OCI-LY1 (cell line): ENCODE measurements at regions not wholly inside any gene's neighbourhood (a gene's known extent, or its start where the extent isn't known, plus 50 kb on each side); places are given as distances from the start of the nearest gene placed in this dataset.

Experiments used
- H2AFZ ChIP-seq: fragments of 200-600 bp; sonication (generic), shearing (Covaris generic); 2 replicates; pipeline ENCODE4 v1.6.0; 2014; ENCODE audit warnings: antibody characterized with exemption, mild to moderate bottlenecking, low read length
- H3F3A ChIP-seq: fragments of 200-600 bp; sonication (generic), shearing (Covaris generic); 2 replicates; pipeline ENCODE4 v1.6.0; 2014; ENCODE audit warnings: mild to moderate bottlenecking, antibody characterized with exemption, low read length, moderate library complexity; ENCODE audit not compliant: insufficient read depth
- H3K27ac ChIP-seq: fragments of 200-600 bp; sonication (generic); 2 replicates; pipeline ENCODE4 v1.5.1; 2014; ENCODE audit warnings: low read length, mixed run types, mild to moderate bottlenecking, low read depth; ENCODE audit not compliant: poor library complexity, severe bottlenecking
- H3K27me3 ChIP-seq: fragments of 200-600 bp; sonication (generic); 2 replicates; pipeline ENCODE4 v1.6.0; 2014; ENCODE audit warnings: antibody characterized with exemption, mild to moderate bottlenecking, low read length, moderate library complexity; ENCODE audit not compliant: insufficient read depth
- H3K36me3 ChIP-seq: fragments of 200-600 bp; sonication (generic); 2 replicates; pipeline ENCODE4 v1.6.1; 2014; ENCODE audit warnings: mild to moderate bottlenecking, antibody characterized with exemption, low read length, moderate library complexity, mixed read lengths; ENCODE audit not compliant: insufficient read depth
- H3K4me1 ChIP-seq: fragments of 200-600 bp; sonication (generic); 2 replicates; pipeline ENCODE4 v1.5.1; 2014; ENCODE audit warnings: mild to moderate bottlenecking, low read length, moderate library complexity; ENCODE audit not compliant: insufficient read depth, severe bottlenecking
- H3K4me2 ChIP-seq: fragments of 200-600 bp; sonication (generic), shearing (Covaris generic); 2 replicates; pipeline ENCODE4 v1.6.1; 2014; ENCODE audit warnings: low read length
- H3K4me3 ChIP-seq: fragments of 200-600 bp; sonication (generic); 2 replicates; pipeline ENCODE4 v1.5.1; 2014; ENCODE audit warnings: low read length, low read depth, mild to moderate bottlenecking, mixed read lengths; ENCODE audit not compliant: poor library complexity, severe bottlenecking
- H3K79me2 ChIP-seq: fragments of 200-600 bp; shearing (Covaris generic); 2 replicates; pipeline ENCODE4 v1.6.1; 2016; ENCODE audit warnings: mixed run types, low read length, mixed read lengths; ENCODE audit not compliant: insufficient read depth
- H3K9ac ChIP-seq: fragments of 200-600 bp; sonication (generic), shearing (Covaris generic); 2 replicates; pipeline ENCODE4 v1.6.1; 2014; ENCODE audit warnings: mild to moderate bottlenecking, low read length, mixed read lengths
- H3K9me2 ChIP-seq: fragments of 200-600 bp; sonication (generic), shearing (Covaris generic); 2 replicates; pipeline ENCODE4 v1.6.1; 2014; ENCODE audit warnings: low read depth, mild to moderate bottlenecking, low read length, mixed read lengths
- H3K9me3 ChIP-seq: fragments of 200-600 bp; shearing (Covaris generic); 2 replicates; pipeline ENCODE4 v1.6.1; 2014; ENCODE audit warnings: low read length, mixed read lengths
- H4K20me1 ChIP-seq: fragments of 200-600 bp; sonication (generic), shearing (Covaris generic); 2 replicates; pipeline ENCODE4 v1.6.0; 2016; ENCODE audit warnings: mild to moderate bottlenecking, low read length; ENCODE audit not compliant: insufficient read depth
- EZH2 ChIP-seq: fragments of 200-600 bp; sonication (generic), shearing (Covaris generic); IDR thresholded peaks from 2 replicates; pipeline ENCODE4 v1.8.0; 2017; ENCODE audit warnings: borderline replicate concordance, mixed run types, mild to moderate bottlenecking, antibody characterized with exemption, low read length, moderate library complexity, mixed read lengths
- TF ChIP-seq, protein P1 (sequence below): fragments of 200-600 bp; sonication (generic), shearing (Covaris generic); IDR thresholded peaks from 2 replicates; pipeline ENCODE4 v1.5.1; 2017; ENCODE audit warnings: mild to moderate bottlenecking, antibody characterized with exemption, low read length, moderate library complexity, mixed read lengths

- Histone ChIP-seq H3K4me3 (no peak overlapping the region), H3K9me2 (no peaks in the 10 kb centered on the region), H3K4me1 (no peaks in the 10 kb centered on the region), H3F3A (no peaks in the 10 kb centered on the region), H3K9me3 (peaks cover 9% of the 10 kb centered on the region), H3K36me3 (no peaks in the 10 kb centered on the region), H3K4me2 (no peak overlapping the region), H3K79me2 (no peaks in the 10 kb centered on the region), H4K20me1 (no peaks in the 10 kb centered on the region), H2AFZ (no peak overlapping the region), H3K27ac (no peak overlapping the region), H3K27me3 (no peaks in the 10 kb centered on the region), H3K9ac (no peak overlapping the region)
- no peak for TF ChIP-seq EZH2
- TF ChIP-seq, protein P1, sequence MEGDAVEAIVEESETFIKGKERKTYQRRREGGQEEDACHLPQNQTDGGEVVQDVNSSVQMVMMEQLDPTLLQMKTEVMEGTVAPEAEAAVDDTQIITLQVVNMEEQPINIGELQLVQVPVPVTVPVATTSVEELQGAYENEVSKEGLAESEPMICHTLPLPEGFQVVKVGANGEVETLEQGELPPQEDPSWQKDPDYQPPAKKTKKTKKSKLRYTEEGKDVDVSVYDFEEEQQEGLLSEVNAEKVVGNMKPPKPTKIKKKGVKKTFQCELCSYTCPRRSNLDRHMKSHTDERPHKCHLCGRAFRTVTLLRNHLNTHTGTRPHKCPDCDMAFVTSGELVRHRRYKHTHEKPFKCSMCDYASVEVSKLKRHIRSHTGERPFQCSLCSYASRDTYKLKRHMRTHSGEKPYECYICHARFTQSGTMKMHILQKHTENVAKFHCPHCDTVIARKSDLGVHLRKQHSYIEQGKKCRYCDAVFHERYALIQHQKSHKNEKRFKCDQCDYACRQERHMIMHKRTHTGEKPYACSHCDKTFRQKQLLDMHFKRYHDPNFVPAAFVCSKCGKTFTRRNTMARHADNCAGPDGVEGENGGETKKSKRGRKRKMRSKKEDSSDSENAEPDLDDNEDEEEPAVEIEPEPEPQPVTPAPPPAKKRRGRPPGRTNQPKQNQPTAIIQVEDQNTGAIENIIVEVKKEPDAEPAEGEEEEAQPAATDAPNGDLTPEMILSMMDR: no peak
Observed at GRCh38 chr17:12328204-12328603, 307.5 kb downstream of the MAP2K4 start.

DNA sequence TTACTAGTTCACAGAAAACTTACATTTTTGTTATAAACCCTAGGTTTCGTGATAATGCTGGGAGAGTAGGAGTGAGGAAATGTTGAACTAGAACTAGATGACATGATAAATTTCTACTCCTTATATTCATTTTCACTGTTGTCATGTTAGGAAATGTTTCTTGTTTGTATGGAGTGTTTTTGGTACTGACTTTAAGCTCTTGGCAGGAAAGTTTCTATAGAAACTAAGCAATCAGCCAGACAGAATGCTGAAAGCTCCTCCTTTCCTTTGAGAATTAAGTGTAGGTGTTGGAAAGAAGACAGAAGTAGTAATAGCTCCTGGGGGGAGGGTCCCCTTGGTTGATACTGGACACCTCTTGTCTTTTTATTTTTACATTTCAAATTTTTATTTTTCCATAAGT, 309.8 kb downstream of the MAP2K4 start:
- Histone ChIP-seq H4K20me1 (no peaks in the 10 kb centered on the region), H3K9ac (no peak overlapping the region), H3K79me2 (no peaks in the 10 kb centered on the region), H3K27me3 (no peaks in the 10 kb centered on the region), H3K4me2 (no peak overlapping the region), H3F3A (no peaks in the 10 kb centered on the region), H3K36me3 (no peaks in the 10 kb centered on the region), H3K4me1 (no peaks in the 10 kb centered on the region), H2AFZ (no peak overlapping the region), H3K9me2 (no peaks in the 10 kb centered on the region), H3K4me3 (no peak overlapping the region), H3K27ac (no peak overlapping the region), H3K9me3 (peaks cover 9% of the 10 kb centered on the region)
- TF ChIP-seq, protein P1: no peak
- TF ChIP-seq EZH2: no peak

DNA sequence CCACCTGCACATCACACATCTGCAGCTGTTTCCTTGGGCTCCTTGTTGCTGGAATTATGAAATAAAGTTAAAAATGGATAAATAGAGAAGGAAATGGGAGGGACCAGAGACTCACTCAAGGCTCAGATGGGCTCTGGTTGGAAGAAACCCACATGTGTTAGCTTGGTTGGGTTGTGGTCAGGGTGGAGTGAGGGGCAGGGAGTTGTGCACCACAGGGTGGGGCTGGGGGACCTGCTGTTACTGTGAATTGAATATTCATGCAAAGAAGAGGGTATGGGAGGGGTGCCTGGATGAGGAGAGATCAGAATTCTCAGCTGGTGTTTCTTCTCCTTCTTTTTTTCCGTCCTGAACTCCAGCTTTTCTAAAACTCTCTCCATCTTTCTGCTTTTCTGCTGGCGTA, 320.7 kb downstream of the MAP2K4 start:
- no peaks in the 10 kb centered on the region for H3K79me2 ChIP-seq
- TF ChIP-seq, protein P1: no peak
- TF ChIP-seq EZH2: no peak
- H3K9me3 ChIP-seq: no peaks in the 10 kb centered on the region
- no peaks in the 10 kb centered on the region for H3K27me3 ChIP-seq
- no peaks in the 10 kb centered on the region for H3F3A ChIP-seq
- H3K9ac ChIP-seq: no peak overlapping the region
- H3K4me3 ChIP-seq: no peak overlapping the region
- no peaks in the 10 kb centered on the region for H3K9me2 ChIP-seq
- H3K27ac ChIP-seq: no peak overlapping the region
- no peaks in the 10 kb centered on the region for H3K36me3 ChIP-seq
- H2AFZ ChIP-seq: no peak overlapping the region
- H3K4me1 ChIP-seq: no peaks in the 10 kb centered on the region
- no peak overlapping the region for H3K4me2 ChIP-seq
- H4K20me1 ChIP-seq: no peaks in the 10 kb centered on the region
